HS-27A (cell line): ENCODE measurements at regions not wholly inside any gene's neighbourhood (a gene's known extent, or its start where the extent isn't known, plus 50 kb on each side); places are given as distances from the start of the nearest gene placed in this dataset.
A peak's percentile ranks its signal among the peaks of the same experiment; 100 is the strongest.

Experiments
- DNase-seq: peaks from one replicate; pipeline ENCODE4 v3.0.0-alpha.2; 2012; ENCODE audit warnings: low read depth, missing footprints

DNA sequence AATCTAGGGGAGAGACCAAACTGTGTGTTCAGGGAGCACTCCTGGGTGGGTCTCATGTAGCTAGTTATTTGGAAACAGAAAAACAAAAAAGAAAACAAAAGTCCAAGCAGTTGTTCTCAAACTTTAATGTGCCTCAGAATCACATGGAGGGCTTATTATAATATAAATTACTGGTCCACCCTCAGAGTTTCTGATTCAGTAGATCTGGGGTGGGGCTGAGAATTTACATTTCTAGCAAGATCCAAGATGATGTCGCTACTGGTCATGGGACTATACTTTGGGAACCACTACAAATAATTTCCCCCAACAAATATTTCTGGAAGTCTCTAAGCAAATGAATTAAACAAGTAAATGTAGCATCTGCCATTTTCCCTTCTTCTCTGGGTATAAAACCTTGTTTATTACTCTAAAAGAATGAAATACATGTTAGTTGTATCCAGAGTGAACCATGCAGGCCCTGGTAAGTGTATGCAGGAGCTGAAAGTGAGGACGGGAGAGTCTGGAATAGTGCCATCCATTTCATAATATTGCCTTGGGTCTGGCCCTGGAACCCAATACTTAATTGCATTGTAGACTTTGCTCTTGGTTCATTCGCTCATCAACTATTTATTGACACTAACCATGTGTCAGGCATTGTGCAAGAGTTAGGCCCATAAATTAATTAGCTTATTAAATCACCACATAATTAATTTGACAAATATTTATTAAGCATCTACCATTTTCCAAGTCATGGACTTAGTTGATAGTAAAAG is 490.8 kb downstream of the EPM2A start:
- no peak for DNase-seq

DNA sequence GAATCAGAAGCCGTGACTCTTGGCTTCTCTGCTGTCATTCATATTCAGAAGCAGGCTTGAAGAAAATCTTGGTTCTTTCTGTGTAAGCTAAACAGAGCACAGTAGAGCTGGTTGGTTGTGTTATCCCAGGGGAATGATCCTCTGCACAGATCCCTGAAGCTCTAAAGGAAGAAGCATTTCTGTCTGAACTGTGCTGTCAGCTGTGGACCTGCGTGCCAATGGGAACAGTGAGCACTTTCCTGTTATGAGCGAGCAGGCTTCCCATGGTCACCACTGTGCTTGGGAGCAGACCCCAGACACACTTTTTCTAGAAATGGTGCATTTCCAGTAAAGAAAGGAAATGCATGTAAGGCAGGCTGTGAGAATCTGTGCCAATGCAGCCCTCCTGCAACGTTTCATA is 490.2 kb downstream of the EPM2A start:
- DNase-seq, result no peak

DNA sequence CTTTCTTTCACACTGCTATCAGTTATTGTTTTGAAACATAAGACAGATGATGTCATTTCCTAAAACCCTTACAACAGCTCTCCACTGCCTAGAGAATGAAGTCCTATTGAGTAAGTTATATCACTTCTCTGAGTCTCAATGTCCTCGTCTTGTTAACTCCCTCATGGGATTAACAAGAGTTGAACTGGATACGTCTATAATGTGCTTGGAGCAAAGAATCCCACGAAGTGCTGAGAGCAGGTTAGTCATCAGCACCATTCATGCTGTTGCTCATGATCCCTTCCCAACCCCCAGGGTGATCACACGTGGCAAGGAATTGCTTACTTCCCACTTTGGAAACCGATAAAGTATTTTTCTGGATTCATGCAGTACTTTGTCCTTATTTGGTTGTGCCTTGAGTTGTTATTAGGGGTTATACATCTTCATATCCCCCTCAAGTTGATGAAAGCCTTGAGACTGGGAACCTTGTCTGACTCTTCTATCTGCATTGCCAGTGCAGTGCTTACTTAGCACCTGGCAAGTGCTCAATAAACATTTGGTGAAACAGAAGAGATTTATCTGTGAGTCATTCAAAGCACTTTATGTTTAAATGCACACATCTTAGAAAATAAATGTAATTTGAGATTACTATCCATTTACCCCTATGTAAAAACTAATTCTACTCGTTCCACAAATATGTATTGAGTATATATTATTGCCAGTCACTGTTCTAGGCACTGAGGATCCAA is 487.5 kb downstream of the EPM2A start:
- DNase-seq, result peak; percentile 72

DNA sequence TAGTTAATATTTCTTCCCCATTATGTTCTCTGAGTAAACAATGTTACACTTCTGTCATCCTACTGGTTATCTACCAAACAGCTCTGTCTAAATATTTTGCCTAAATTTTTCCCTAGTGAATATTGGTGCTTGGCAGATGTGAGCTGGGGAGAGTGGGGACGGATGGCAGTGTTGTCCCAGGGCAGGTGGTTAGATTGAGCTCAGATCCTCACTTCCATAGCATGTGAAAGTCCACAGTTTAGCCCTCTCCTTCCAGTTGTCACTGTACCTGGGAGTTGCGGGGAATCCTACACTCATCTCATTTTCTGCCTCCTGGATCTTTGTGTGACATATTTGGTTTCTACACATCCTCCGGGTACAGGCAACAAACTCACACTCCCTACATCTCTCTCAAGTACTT is 484.9 kb downstream of the EPM2A start:
- no peak for DNase-seq

DNA sequence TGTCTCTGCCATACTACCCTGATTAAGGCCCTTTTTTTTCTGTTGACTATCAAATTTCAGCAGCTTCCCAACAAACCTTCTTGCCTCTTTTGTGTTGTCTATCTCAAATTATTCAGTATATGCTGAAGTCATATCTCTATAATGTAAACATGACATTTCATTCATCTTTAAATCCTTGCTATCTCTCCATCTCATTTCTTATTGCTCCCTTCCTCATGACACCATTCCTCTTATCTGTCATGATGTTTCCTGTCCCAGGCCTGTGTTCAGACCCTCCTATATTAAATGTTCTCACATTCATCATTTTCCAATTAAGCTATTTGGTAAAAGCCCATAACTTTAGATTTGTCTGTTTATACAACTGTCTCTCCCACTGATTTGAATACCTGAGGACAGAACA is 482.6 kb downstream of the EPM2A start:
- no peak for DNase-seq

DNA sequence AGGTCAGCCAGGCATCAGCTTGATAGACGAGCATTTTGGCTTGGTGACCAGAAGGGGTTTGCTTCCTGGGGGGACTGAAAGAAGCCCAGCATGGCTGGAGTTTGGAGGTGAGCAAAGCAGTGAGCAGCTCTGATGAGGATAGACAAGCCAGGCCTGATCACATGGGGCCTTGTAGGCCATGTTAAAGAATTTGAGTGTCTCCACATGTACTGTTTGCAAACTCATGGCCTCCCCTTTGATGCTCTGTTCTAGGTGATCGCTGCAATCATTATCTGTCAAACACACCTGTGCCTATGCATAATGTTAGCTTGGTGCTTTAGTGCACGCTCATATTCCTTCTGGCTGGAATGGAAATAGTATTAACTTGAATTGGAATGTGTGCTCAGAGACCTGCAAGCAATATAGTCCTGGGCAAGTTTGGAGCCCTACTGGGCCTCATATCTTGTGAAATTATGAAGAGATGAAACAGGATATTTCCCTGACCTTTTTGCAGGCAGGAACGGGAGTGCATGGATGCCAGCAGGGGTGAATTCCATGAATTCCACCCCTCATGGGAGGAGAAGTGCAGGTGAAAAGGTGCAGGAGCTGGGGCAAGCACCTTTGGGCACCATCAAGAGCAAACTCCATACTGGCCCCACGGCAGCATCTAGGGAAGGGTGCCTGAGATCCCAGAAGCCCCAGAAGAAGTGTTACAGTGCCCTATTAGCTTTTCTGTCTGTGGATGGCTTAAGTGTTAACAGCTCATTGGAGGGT is 480.5 kb downstream of the EPM2A start:
- DNase-seq, result no peak

DNA sequence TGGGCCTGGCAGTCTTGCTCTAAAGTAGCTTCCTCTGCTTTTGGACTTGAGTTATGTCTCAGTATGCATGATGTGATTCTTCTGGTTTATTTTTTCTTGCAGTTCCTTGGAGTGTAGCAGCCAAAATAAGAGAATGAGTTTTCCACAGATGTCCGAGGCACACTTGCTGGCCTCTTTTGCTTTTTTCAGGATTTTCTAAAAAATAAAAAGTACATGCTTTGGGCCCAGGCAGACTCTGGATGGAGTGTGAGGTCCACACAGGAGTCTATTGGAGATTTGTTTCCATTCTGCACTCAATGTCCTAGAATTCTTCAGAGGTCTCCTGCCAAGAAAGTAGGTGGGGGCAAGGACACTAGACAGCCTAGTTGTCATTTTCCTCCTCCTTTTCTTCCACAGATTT is 477.6 kb downstream of the EPM2A start:
- no peak for DNase-seq

DNA sequence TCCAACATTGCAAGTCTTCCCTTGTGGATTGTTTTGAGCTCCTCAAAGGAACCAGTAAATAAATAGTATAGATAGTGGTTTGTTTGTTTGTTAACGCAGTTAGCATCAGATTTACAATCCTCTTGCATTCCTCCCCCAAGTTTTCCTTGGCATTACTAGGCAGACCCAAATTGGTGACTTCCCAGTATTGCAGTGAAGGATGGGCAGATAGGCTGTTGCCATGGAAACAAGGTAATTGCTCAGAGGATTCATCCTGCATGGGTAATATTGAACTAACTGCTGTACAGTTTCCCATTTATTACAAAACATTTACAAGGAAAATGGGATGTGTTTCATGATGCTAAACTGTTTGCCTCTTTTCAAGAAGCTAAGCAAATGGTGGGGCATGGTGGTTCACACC is 477.2 kb downstream of the EPM2A start:
- no peak for DNase-seq

DNA sequence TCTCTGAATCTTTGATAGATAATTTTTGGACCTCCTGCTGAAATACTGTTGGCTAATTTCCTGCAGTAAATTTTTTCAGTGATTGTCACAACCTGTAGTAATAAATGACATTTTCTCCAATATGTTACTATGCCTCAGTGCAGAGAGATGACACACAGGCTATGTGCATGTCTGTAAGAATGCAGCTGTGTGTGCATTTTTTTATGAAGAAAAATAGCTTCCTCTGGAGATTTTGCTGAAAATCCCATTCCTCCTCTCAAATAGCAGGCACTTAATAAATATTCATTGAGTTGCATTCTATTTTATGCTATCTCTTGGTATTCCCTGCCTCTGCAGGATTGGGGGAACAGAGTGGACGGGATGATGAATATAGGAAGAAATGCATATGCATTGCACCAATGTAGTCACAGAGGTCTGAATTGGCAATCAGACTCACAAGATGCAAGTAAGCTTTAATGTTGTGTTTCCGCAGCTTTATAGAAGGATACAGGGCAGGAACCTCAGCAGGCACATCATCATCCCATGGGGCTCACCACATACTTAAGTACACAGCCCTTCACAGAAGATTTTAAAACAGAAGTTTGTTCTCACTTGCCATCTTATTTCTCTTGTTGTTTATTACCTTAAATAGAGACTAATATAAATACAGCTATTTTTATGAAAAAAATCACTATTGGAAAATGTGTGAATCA is 474.7 kb downstream of the EPM2A start:
- no peak for DNase-seq

DNA sequence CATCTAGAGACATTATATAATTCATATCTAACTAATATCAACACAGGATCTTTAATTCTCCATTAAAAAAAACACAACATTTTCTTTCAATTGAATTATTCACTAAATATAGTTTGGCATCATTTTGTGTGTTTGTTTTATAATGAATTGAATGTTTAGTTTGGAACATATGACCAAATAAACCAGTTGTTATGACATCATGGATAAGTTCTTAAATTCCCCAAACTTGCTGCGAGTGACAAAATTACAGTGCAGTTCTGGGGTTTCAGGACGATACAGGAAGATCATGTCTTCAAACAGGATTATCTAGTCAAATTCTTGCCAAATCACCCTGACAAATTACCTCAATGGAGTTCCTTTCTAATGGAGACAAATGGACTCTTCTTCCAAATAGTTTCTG is 473.6 kb downstream of the EPM2A start:
- DNase-seq, result no peak

DNA sequence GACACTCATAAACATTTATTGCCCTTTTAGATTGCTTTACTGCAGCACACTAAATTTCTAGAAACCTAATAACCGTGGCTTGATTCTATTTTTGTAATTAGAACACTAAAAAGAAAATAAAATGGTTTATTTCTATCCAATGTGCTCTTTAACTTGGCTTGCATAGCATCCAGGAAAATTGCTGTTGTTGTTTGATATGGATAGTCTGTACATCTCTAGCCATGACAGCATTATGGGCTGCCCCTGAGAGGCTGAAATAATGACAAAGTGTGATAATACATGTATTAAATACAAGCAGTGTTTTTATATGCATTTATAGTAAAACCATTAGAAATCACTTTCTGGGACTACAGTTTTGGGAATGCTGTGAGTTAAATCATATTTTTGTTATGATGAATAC is 472.5 kb downstream of the EPM2A start:
- no peak for DNase-seq

DNA sequence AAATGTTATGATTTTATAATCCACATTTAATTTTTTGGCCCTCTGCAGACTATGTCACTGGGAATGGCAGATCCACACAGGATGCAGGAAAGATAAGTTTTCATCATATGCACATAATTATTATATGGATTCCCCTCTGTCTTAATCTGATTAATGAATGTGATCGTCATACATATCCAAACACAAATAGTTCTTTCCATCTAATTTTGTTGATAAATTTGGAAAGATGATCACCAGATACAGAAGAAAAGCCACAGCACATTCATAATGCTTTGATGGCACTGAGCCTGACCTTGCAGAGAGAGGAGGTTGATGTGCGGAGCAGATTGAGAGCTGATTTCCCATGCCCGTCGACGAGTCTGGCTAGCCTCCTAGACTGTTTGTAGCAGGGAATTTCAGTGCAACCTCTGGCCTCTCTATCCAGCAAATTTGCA is 471.5 kb downstream of the EPM2A start:
- DNase-seq, result no peak

DNA sequence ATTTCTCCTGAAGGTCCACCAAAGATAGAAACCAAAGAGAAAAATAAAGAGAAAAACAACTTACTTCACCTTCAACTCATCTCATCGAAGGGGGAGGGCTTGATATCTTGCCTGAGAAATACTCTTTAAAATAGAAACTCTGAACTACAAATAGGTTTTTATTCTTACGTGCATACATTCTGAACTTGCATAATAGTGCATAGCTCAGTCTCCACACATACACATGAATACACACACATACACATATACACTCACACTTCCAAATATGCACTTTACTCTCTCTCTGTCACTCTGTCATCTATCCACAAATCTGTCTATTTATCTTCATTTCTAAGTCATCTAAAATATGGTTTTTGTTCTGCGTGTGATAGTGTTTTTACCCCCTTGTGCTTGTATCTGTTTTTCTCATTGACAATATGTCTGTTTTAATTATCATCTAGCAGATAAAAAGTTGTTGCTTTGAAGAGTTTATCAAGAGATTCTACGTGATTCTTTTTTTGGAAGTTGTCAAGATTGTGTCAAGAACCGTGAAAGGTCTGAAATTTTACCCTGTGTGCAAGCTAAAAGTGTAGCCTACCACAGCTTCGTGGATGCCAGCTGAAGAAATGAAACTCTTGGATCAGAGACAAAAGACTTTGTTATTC is 468.8 kb downstream of the EPM2A start:
- no peak for DNase-seq

DNA sequence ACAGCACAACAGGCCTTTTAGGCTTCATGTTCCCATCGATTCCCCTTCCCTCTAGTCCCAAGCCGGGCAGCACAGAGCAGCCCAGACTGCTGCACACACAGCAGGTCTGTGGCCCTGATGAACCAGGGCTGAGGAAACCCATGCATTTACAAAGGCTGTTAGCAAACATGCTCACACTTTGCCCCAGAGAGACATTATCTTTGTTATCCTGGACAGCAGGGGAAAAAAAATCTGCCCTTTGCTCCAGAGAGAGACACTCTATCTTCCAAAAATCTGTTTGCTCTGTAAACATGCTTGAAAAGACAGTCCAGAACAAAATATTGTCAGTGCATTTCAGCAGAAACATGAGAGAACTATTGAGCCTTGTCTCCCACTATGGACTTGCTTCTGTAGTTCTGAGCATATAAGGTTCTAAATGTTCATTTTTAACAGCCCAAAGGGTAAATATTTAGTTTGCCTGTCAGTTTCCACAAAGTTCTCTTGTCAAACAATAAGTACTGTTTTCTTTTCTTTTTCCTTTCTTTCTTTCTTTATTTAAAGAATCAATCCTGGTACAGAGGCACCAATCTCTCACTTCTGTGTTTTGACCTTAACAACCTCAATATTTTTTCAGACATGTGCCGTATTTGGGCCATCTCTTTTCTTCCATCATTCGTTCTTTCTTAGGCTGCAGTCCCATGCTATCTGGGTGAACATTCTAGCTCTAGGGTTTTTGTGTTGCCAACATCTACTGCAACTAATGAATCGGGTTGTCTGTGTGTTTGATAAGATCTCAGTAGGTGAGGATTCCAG is 468.0 kb downstream of the EPM2A start:
- DNase-seq, result no peak

DNA sequence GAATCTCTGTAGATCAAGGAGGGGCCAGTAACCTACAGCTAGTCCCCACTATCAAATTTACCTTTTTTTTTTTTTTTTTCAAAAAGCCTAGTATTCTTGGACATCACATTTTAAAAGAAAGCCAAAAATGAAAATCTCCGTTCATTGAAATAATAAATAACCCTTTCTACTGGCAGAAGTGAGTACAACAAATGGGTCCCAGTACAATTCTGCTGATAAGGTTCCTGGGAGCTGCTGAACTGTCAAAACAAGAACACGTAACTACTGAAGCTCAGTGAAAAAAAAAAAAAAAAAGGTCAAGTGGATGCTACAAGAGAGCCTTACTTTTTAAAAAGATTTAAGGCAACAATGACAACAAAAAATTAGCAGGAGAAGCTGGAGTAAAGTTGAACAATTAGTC is 464.9 kb downstream of the EPM2A start:
- DNase-seq, result no peak

DNA sequence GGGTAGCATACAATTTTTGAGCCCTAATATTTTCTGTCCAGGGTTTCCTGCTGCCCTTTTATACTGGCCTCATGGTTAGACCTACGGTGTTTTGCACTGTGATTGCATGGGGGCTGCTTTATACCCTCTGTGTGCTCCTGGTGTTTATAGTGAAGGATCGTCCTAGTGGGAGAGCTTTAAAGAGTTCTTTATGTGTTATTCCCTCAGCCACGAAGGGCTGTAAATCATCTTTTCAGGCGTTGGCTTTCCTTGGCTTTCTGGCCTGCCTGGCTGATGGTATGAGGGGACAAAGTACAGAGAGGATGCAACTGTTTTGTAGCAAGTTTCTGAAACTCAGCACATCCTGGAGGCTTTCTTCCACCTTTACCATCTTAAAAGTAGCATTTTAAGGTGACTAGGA is 464.3 kb downstream of the EPM2A start:
- no peak for DNase-seq

DNA sequence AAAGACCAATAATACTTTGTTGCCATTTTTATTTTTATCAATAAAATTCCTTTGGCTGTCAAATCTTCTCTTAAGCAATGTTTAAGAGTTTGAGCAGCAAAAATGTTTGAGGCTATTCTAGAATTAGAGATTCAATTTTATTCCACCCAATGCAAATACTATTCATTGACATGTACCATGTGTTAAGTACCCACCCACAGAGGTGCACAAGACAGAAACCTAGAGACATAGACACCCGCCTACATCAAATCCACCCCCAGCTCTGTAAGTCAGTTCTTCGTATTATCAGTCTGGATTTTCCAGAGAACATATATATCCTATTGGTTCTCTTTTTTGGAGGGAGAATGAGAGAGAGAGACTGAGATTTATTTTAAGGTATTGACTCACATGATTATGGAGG is 463.7 kb downstream of the EPM2A start:
- DNase-seq, result no peak

DNA sequence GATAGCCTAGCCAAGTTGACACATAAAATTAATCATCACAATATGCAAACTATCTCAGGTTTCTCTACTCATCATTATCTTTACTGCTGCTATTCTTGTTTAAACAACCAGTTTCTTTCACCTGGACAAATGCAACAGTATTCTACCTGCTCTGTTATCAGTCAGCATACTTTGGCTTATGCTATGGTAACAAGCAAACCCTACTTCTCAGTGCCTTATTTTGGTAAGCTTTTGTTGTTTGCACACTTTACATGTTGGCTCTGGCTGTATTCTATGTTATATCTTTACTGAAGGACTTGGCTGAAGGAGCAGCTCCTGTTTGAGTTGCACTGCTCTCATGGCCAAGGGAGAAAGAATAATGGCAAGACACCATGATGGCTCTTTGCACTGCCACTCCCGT is 463.1 kb downstream of the EPM2A start:
- no peak for DNase-seq

DNA sequence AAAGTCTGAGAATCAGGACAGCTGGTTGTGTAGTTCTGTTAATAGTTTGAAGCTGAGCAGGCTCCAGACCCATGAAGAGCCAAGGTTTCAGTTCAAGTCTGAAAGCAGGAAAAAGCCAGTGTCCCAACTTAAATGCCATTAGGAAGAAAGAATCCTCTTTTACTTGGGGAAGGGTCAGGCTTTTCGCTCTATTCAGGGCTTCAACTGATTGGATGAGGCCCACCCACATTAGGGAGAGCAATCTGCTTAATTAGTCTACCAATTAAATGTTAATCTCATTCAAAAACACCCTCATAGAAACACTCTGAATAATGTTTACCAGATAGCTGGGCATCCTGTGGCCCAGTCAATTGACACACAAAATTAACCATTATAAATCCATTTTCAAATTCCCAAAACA is 462.2 kb downstream of the EPM2A start:
- no peak for DNase-seq

DNA sequence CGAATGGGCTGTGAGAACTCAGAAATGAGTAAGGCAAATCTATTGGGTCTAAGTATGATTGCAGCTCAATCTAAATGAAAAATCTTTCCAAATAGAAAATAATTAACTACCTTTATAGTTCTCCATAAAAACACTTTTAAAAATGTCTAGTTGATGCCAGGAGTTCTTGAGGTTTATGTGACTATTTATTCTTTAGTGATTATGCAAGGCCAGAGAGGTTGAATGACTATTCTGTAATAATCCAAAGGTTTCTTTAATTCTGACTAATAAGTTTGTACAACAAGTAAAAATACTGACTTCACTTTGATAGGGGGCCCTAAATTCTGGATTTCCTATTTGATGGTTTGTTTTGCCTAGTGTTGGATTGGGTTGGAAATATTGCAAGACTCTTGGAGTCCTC is 461.2 kb downstream of the EPM2A start:
- no peak for DNase-seq

DNA sequence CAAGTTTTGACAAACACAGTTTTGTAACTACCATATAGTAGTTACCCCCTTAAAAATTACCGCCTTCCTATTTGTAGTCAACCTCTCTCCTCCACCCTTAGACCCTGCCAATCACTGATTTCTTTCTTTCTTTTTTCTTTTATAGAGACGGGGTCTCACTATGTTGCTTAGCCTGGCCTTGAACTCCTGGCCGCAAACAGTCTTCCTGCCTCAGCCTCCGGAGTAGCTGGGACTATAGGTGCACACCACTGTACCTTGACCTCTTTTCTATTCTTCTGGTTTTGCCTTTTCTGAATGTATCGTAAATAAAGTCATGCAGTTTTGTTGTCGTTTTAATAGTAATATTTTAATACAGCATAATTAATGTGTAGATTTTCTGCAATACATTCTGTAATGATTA is 460.3 kb downstream of the EPM2A start:
- DNase-seq, result no peak
